GM19023 (cell line): ENCODE measurements at regions not wholly inside any gene's neighbourhood (a gene's known extent, or its start where the extent isn't known, plus 50 kb on each side); places are given as distances from the start of the nearest gene placed in this dataset.

Source experiments
- ATAC-seq: cut with Tn5 transposase; IDR thresholded peaks from one replicate; pipeline ENCODE4 v1.9.1; 2021; ENCODE audit warnings: mild to moderate bottlenecking, moderate library complexity; ENCODE audit not compliant: unreplicated experiment

DNA sequence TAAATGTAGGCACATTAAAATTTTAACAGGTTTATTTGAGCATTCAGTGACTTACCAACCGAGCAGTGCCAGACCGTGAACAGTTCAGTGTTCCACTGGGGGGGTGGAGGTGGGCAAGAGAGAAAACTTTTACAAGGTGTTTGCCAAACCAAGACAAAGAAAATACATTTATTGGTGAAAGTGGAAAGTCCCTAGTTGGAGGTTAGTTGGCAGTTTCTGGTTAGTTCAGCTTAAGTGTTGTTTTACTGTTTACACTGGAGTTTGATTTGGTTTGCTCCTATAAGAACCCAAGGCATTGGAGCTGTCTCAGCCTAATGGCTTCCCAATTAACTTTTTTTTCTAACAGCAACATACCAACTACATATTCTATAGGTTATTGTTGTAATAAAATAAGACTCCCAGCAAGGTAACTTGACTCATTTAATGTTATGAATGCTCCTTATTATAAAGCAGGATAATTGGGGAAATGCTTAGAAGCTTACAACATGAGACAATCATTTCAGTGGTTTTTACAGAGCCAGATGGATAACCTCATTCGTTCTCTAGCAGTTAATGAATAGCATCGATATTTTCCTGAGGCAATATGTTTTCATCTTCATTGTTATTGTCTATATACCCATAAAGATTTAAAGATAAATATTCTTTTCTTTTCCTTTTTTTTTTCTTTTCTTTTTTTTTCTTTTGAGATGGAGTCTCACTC lies 115.8 kb downstream of the ETNK1 start:
- no peak for ATAC-seq

DNA sequence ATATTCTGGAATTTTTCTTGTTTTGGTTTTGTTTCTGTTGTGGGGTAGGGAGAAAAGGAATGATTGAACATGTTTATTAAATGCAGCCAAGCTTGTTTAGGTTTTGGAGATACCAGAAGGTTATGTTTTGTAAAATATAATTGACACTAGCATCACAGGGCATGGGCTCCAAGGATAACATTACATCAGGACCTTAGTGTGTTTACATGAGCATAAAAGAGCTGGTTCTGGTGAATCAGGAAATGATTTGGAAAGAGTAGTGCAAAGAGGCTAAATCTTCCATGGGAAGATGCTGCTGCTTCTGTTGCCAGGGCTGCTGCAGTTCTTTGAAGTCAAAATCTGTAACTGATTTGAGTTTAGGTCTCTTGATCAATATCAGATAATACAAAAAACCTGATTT lies 118.7 kb downstream of the ETNK1 start:
- ATAC-seq: no peak

DNA sequence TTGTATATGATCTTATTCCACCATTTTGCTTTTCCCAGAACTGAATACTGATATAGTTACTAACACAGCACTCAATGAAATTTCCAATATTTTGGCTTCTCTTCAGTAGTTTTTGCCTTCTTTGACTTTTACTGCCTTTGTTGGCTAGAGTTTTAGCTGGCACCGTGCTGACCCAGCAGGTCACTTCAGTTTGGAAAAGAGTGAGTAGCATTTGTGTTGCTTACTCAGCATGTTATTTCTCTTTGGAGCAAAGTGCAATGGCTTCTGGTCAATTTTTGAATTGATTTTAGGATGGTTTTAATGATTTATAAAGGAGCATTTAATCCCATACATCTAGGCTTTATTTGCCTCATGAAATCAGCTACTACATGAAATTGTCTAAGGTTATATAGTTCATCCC lies 119.2 kb downstream of the ETNK1 start:
- ATAC-seq: no peak

DNA sequence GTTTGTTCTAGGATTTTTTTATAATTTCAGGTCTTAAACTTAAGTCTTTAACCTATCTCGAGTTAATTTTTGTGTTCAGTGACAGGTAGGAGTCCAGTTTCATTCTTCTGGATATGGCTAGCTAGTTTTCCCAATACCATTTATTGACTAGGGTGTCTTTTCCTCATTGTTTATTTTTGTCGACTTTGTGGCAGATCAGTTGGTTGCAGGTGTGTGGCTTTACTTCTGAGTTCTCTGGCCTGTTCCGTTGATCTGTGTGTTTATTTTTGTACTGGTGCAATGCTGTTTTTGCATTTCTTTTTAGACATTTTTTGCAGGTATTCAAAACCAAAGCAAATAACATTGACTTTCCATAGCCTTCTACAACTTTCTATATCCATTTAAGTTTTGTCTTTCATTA lies 121.7 kb downstream of the ETNK1 start:
- ATAC-seq: no peak

DNA sequence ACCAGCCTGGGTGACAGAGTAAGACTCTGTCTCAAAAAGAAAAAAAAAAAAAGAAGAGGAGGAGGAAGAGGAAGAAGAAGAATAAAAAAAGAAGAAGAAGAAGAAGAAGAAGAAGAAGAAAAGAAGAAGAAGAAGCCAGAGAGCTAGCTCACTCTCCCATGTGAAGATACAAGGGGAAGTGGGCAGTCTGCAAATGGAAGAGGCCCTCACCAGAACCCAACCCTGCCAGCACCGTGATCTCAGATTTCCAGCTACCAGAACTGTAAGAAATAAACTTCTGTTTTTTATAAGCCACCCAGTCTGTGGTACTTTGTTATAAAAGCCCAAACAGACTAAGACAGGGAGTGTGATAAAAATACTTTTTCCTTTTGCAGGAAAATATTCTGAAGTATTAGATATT lies 130.7 kb downstream of the ETNK1 start:
- no peak for ATAC-seq

DNA sequence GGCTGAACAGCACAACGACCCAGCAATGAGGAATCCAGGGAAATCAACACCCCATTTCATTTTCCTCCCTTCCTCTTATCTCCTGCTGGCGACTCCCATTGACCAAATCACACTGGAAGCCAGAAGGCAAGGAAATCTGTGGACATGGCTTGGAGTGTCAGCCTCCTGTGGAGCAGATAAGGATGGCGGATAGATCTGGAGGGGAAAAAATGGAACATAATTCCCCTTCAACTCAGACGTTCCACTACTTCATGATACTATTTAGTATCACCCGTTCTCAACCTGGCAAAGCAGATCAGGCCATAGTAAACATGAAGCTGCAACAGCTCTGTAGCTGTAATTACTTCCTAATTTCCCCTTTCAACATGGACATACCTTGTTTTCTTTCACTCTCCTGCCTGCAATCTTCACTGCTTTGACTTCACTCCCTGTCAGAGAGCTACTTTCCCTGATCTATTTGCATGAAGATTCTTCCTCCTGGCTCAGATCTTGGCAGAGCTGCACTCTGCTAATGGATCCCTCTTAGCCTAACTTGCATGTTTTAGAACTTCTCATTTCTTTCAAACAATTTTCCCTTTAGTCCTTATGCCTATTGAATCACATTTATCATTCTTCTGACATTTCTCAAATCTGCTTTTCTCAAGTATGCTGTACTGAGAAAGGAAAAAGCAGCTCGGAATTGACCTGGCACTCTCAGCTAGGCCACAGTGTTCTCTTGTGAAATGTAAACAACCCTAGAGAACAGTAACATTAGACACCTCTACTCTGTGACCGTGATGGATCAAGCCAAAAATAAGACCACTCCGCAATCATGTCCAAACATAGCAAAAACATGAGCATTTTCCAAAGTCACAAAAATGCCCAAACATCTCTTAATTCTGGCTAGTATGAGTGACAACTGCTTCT lies 135.1 kb downstream of the ETNK1 start:
- no peak for ATAC-seq

DNA sequence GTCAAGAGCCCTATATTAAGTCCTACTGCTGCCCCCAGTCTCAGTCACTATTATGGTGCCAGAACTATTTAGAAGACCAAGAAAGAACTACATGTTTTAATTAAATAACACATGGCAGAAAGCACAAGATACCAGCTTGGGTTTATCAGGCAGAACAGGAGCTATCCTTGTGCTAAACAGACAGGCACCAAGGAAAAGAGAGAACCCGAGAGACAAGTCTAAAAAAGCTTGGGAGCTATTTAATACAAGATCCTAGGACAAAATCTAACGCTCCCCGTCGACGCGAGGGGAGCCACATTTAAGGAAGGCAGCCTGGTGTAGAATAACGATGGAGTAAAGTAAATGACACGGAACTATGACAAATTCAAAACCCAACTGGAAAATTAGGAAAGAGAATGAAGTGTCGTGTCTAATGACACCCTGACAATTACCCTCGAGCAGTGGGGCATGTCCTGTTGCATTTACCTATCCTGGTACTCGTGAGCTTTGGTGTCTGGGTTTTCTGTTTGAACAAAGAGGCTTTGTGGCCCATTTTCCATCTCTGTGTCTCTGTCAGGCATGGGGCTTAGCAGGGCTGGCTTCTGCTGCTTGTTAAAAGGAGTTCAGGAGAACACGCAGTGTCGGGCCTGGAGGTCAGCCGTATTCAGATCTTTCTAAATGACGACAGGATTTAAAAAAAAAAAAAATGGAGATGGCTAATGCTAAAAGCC lies 140.6 kb downstream of the ETNK1 start:
- ATAC-seq: no peak

DNA sequence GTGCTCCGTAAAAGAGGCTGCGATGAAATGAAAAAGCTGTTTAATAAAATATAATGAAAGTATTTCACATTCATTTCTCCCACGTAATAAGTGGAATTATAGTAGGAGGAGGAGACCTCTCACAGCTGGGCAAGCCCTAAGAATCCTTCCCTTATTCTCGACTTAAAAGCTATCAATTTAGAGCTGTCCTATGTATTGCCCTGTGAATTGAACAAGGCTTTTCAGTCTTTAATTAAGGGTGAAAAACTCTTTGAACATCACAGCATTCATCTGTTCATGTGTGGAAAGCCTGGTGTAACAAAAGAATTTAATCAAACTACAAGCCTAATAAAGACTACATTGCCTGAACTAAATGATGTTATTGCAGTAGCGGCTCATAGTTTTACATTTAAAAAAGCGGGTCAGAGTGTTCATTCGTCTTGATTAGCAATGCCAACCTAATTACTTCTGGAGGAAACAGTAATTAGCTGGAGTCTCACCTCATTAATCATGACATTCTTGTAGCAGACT lies 142.0 kb downstream of the ETNK1 start:
- no peak for ATAC-seq

DNA sequence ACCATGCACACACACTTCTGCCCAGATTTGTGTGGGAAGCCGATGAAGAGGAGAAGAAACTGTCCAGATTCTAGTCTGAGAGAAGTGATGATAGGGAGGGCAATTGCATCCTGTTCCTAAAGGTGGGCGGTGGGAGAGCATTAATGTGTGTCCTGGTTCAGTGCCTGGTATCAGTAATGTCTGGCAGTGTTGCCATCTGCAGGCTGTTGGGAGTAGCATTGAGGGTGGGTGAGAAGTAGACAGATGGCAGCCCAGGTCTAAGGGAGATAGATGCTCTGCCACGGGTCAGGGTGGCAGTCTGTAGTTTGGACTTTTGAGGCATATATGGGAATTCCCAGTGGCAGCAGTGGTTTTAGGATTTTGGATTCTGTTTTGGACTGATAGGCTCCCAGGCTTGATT lies 156.4 kb downstream of the ETNK1 start:
- ATAC-seq: no peak

DNA sequence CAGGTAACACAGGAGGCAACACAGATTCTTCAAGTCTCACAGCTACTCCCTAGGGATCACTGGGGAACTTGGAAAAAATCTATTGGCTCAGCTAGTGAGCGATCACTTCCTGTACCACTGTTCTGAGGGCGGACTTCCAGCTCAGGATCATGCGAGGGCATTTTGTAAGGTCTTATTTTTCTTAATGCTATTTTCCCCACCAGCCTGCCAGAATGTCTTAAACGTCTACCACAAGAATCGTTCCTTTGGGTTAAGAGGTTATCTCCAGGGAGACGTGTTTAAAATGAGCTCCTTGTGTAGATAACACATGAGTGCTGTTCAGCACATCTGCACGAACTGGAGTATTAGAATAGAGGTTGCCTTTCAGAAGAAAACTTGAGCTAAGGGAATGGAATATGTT lies 162.6 kb downstream of the ETNK1 start:
- no peak for ATAC-seq

DNA sequence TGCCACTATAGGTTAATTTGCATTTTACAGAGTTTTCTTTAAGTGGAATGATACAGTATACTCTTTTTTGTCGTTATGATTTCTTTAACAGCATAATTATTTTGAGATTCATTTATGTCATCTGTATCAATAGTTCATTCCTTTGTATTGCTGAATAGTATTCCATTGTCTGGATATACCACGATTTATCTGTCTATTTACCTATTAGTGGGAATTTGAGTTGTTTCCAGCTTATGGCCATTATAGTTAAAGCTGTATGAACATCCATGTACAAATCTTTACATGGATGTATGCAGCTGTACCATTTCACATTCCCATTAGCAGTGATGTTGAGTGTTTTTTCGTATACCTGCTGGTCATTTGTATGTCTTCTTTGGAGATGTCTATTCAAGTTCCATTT lies 163.9 kb downstream of the ETNK1 start:
- ATAC-seq: no peak

DNA sequence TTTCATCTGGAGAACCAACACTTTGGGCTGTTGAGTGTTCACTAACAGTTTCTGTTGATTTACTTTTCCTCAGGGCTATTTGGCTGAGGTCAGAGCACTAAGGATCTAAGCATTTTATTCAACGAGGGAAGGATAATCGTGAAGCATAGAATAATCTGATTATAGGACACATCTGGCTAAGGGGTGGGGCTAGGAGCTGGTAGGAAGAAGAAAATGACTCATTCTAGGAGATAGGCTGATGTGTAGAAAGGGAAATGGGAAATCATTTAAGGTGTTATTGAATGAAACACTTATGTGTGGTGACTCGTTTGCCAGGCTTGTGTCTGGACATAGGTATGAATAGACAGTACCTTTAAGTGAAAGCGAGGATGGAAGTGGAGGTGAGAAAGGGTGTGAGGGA lies 167.2 kb downstream of the ETNK1 start:
- ATAC-seq: no peak

DNA sequence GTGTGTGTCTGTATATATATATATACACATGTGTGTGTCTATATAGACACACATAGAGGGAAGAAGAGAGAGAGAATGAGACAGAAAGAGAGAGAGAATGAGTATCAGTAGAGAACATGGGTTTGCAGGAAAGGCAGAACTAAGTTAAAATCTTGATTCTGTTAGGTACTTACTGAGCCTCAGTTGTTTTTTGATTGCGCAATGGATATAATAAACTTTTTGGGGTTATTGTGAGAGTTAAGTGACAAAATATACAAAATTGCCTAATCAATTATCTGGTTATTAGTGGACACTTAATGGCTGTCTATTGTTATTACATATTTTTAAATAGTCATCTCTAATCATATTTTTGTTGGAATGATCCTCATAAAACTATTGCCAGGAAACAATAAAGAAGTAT lies 169.0 kb downstream of the ETNK1 start:
- no peak for ATAC-seq

DNA sequence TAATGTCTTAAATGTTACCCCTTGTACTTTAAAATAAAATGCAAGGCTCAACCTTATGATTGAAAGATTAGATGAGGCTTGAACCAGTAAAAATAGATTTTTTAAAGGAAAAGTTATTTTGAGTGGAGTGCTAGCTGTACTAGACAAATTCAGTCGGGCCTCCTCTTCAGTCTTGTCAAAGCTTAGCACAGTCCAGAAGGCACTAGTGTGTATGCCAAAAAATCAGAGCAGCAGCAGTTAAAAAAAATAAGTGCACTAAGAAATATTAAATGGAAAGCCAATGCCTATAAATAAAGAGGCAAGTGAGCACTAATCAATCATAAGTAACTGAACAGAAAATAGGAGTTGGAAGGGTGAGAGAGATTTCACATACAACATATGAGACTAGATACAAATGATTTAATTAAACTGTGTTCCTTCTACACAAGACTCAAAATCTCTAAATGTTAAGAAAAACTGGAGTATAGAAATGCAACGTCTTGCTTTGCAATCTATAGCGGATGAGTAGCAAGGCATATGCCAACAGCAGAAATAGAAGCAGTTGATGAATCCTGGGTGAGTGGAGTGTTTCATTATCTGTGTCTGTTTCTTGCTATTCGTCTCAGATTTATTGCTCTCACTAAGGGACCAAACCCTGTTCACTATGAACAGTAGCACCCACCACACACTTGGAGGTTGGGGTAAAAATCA lies 172.1 kb downstream of the ETNK1 start:
- ATAC-seq: no peak

DNA sequence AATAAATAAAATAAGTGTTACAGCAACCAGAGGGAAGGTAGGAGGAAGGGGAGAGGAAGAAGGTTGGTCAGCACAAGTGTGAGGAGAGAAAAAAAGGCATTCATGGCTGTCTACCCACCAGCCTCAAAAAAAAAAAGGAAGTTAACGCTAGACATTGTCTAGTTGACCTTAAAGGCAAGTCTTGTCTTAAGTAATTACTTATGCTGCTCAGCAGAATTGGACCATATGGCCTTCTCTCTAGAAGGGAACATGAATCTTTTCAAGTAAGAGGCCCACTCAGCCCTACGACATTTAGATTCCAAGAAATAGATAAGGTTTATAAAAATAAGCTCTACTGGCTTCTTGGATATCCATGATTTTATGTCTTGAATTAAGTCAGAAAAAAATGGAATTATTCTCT lies 172.7 kb downstream of the ETNK1 start:
- no peak for ATAC-seq

DNA sequence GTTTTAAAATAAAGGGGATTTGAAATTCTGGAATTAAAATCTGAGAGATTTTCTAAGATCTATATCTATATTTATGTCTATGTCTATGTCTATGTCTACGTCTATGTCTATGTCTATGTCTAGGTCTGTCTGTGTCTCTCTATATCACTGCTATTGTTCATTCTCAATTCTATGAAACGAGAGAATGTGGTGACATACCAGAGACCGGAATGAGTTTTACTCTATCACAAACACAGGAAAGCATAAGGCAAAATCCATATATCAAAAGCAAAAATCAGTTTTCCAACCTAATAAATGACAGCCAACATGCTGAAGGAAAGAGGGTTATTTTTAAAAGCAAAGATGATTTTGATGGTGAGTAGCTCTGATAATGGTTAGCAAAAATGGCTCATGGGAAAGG lies 173.1 kb downstream of the ETNK1 start:
- ATAC-seq: no peak

DNA sequence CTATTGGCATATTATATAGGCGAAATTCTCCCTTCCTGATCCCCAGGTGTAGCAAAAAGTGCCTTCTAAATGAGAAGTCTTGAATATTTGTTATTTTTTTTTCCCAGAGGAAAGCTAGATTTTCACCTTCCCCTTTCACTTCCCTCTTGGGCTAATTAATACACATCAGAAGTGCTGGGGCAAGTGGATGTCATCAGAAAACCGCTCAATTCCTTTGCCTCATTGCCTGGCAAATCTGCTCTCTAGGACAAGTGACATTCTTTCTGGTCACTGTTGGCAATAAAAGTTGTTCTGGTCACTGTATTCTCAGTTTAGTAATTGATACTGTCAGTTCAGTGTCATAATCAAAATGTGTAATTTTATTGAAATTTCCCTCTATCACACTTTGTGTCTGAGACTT lies 174.5 kb downstream of the ETNK1 start:
- no peak for ATAC-seq

DNA sequence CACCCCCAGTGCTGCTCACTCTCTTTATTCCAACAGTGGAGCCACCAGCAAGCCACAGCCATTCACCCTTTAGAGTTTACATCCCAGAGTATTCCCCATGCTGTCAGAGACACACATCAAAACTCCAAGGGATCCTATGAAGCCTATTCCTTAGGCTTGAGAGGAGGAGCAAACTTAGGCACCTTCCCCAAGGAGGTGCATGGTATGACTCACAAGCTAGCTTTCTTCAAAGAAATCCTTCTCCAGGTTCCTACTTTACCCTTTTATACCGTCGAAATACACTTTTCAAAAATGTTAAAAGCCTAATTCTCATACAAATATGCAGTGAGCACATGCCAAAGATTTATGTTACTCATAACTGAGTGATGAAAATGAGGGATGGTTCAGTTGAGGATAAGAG lies 175.4 kb downstream of the ETNK1 start:
- ATAC-seq: no peak

DNA sequence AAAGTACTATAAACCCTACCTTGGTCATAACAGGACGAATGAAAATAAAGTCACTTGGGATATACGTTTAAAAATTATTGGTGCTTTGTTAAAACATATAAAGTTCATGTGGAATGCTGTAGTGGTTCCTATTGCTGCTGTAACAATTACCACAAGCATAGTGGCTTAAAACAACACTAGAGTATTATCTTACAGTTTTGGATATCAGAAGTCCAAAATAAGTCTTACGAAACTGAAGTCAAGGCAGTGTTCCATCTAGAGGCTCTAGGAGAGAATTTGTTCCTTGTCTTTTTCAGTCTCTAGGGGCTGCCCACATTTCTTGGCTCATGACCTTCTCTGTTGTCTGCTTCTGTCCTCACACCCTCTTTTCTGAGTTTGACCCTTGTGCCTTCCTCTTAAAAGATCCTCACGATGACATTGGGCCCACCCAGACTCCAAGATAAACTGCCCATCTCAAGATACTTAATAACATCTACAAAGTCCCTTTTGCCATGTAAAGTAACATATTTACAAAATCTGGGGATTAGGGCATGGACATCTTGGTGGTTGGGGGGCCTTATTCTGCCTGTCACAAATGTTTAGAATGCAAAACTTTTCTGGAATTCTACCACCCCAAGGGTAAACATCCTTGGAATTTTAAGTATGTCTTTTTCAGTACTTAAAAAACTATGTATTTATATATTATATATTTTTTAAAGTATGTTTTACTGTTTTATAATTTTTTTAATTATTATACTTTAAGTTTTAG lies 178.1 kb downstream of the ETNK1 start:
- ATAC-seq: no peak

DNA sequence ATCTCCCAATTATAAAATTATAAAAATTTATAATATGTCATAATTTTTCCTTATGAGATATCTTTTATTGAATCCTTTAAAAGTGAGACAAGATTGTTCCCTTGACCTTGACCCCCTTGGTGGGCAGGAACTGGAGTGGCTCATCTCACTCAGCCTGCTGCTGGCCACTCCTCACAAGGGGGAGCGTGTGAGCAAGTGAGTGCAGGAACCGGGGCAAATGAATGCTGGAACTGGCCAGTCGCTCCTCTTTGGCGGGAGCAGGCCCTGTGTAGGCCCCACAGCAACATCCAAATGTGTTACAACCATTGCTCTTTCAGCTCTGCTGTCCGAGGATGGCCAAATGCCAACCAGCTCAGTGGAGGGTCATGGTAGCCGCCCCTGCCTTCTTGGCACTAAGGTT lies 178.8 kb downstream of the ETNK1 start:
- ATAC-seq: no peak
